ENCODE measurements at regions not wholly inside any gene's neighbourhood (a gene's known extent, or its start where the extent isn't known, plus 50 kb on each side); places are given as distances from the start of the nearest gene placed in this dataset.

DNA sequence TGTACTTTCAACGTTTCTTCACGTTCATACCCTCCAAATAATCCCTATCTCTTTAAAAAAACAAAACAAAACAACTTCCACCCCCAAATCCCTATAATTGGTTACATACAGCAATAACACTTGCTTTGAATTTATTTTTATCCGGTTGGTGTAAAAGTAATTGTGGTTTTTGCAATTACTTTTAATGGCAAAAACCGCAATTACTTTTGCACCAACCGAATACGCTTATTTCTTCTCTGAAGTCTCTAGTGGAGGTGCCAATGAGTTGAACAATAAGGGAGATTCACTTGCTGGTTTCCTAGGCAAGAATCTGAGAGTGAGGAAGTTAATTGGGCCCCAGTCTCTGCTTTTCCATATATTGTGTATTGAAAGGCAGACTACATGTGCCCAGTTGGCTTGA lies 133.3 kb downstream of the DACT1 start:
- TF ChIP-seq, protein P1, sequence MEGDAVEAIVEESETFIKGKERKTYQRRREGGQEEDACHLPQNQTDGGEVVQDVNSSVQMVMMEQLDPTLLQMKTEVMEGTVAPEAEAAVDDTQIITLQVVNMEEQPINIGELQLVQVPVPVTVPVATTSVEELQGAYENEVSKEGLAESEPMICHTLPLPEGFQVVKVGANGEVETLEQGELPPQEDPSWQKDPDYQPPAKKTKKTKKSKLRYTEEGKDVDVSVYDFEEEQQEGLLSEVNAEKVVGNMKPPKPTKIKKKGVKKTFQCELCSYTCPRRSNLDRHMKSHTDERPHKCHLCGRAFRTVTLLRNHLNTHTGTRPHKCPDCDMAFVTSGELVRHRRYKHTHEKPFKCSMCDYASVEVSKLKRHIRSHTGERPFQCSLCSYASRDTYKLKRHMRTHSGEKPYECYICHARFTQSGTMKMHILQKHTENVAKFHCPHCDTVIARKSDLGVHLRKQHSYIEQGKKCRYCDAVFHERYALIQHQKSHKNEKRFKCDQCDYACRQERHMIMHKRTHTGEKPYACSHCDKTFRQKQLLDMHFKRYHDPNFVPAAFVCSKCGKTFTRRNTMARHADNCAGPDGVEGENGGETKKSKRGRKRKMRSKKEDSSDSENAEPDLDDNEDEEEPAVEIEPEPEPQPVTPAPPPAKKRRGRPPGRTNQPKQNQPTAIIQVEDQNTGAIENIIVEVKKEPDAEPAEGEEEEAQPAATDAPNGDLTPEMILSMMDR (IDR thresholded peaks at IDR 0.05) = no peak
- TF ChIP-seq POLR2A (IDR thresholded peaks at IDR 0.05) (no peak), POLR2AphosphoS5 (IDR thresholded peaks at IDR 0.05) (no peak)

Data from prostate gland (tissue), 2 donors.